NCI-H1436 (cell line): ENCODE measurements at regions not wholly inside any gene's neighbourhood (a gene's known extent, or its start where the extent isn't known, plus 50 kb on each side); places are given as distances from the start of the nearest gene placed in this dataset.
"Not testable (repeated sequence)": the region's sequence is repeated elsewhere in the genome, so short reads cannot be mapped to it uniquely, and the experiment has no call there.

Experiments used
- DNase-seq: peaks from one replicate; lab custom pipeline; 2025; lab: John Stamatoyannopoulos, UW

- DNase-seq, result not testable (repeated sequence)
These were observed 84.2 kb upstream of the ADORA2B start for GRCh38 chr17:15860774-15861173.

GRCh38 chr17:15864061-15864460, 80.9 kb upstream of the ADORA2B start:
- not testable (repeated sequence) for DNase-seq

GRCh38 chr17:15864472-15864871, 80.5 kb upstream of the ADORA2B start:
- not testable (repeated sequence) for DNase-seq

- not testable (repeated sequence) for DNase-seq
These were observed 78.9 kb upstream of the ADORA2B start for GRCh38 chr17:15866015-15866414.

GRCh38 chr17:15867331-15867730, 77.6 kb upstream of the ADORA2B start:
- not testable (repeated sequence) for DNase-seq

- not testable (repeated sequence) for DNase-seq
These were observed 75.1 kb upstream of the ADORA2B start for GRCh38 chr17:15869868-15870267.

GRCh38 chr17:15872677-15873076, 72.3 kb upstream of the ADORA2B start:
- DNase-seq, result not testable (repeated sequence)

- not testable (repeated sequence) for DNase-seq
These were observed 66.9 kb upstream of the ADORA2B start for GRCh38 chr17:15877882-15878500.

- DNase-seq, result no peak
These were observed 62.7 kb upstream of the ADORA2B start for GRCh38 chr17:15882058-15882720.

- DNase-seq, result no peak
These were observed 62.2 kb upstream of the ADORA2B start for GRCh38 chr17:15882777-15883176.

- DNase-seq, result no peak
These were observed 61.3 kb upstream of the ADORA2B start for GRCh38 chr17:15883617-15884111.

- no peak for DNase-seq
These were observed 60.2 kb upstream of the ADORA2B start for GRCh38 chr17:15884731-15885130.

GRCh38 chr17:15885770-15886169, 59.2 kb upstream of the ADORA2B start:
- no peak for DNase-seq

- DNase-seq, result no peak
These were observed 58.7 kb upstream of the ADORA2B start for GRCh38 chr17:15886221-15886620.

GRCh38 chr17:15886804-15887203, 58.1 kb upstream of the ADORA2B start:
- DNase-seq, result no peak

GRCh38 chr17:15888436-15888835, 56.5 kb upstream of the ADORA2B start:
- DNase-seq, result no peak

GRCh38 chr17:15890279-15890892, 54.5 kb upstream of the ADORA2B start:
- no peak for DNase-seq

- no peak for DNase-seq
These were observed 53.6 kb upstream of the ADORA2B start for GRCh38 chr17:15891318-15891717.

GRCh38 chr17:15892244-15892643, 52.7 kb upstream of the ADORA2B start:
- no peak for DNase-seq

- DNase-seq, result no peak
These were observed 51.9 kb upstream of the ADORA2B start for GRCh38 chr17:15892731-15893657.

GRCh38 chr17:15893658-15894024, 51.3 kb upstream of the ADORA2B start:
- DNase-seq, result no peak

- no peak for DNase-seq
These were observed 50.7 kb upstream of the ADORA2B start for GRCh38 chr17:15894258-15894657.
